ENCODE measurements at regions not wholly inside any gene's neighbourhood (a gene's known extent, or its start where the extent isn't known, plus 50 kb on each side); places are given as distances from the start of the nearest gene placed in this dataset.

GRCh38 chr2:215868846-215869543, 144.4 kb downstream of the MREG start:
- ATAC-seq (replicated peaks in 1 of 4) (no peak), DNase-seq (no peak)
- no peaks in the 10 kb centered on the region for H3K36me3 ChIP-seq (ENCODE audit: control insufficient read depth in 2 of 2, extremely low read depth in 1 of 2, insufficient read depth in 1 of 2, low read length in 1 of 2)
- Mint-ChIP-seq H3K4me1 (no peaks in the 10 kb centered on the region), H3K9me3 (no peaks in the 10 kb centered on the region), H3K4me3 (no peak overlapping the region), H3K36me3 (no peaks in the 10 kb centered on the region), H3K27me3 (peaks cover 11 to 16% of the 10 kb centered on the region in 2 donors), H3K27ac (no peak overlapping the region)
- H3K9me3 ChIP-seq = no peaks in the 10 kb centered on the region
- peaks cover 0 to 6% of the 10 kb centered on the region in 2 experiments for H3K27me3 ChIP-seq (replicated peaks in 1 of 2; ENCODE audit: control insufficient read depth in 2 of 2, extremely low read depth in 1 of 2, insufficient read depth in 2 of 2, low read length in 1 of 2)
- no peak overlapping the region for H3K4me3 ChIP-seq (ENCODE audit: control insufficient read depth in 1 of 2, extremely low read depth in 1 of 2, low read length in 1 of 2)
- H3K4me1 ChIP-seq (ENCODE audit: control insufficient read depth in 1 of 2, extremely low read depth in 1 of 2, insufficient read depth in 2 of 2, low read length in 2 of 2) = no peaks in the 10 kb centered on the region
- ChIA-PET POLR2A (no interaction called here), CTCF (no interaction called here)
- no peak overlapping the region for H3K27ac ChIP-seq (ENCODE audit: low read length)
- 100% methylated on average over 2 of the region's 4 CpGs for WGBS (ENCODE audit: insufficient coverage)

DNA sequence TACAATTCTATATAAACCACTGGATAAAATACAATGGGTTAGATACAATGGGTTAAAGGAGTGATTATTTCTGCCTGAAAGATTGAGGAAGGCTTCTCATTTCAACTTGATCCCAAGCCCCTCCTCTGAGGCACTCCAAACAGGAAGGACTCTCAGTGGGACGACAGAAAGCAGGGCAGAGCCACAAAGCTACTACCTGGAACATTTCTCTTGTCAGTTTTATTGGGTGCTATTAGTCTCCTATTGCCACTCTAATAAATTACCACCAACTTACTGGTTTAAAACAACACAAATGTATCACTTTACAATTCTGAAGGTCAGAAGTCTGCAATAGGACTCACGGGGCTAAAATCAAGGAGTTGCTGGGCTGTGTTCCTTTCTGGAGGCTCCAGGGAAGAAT, 146.7 kb downstream of the MREG start:
- peaks cover 0 to 6% of the 10 kb centered on the region in 2 experiments for H3K27me3 ChIP-seq (replicated peaks in 1 of 2; ENCODE audit: control insufficient read depth in 2 of 2, extremely low read depth in 1 of 2, insufficient read depth in 2 of 2, low read length in 1 of 2)
- H3K4me1 Mint-ChIP-seq = no peaks in the 10 kb centered on the region
- H3K36me3 ChIP-seq (ENCODE audit: control insufficient read depth in 2 of 2, extremely low read depth in 1 of 2, insufficient read depth in 1 of 2, low read length in 1 of 2) = no peaks in the 10 kb centered on the region
- no peak overlapping the region for H3K4me3 Mint-ChIP-seq
- POLR2A ChIA-PET = no interaction called here
- ATAC-seq (replicated peaks in 1 of 4) (no peak), DNase-seq (no peak)
- peaks cover 11% of the 10 kb centered on the region in 2 donors for H3K27me3 Mint-ChIP-seq
- H3K36me3 Mint-ChIP-seq = no peaks in the 10 kb centered on the region
- H3K4me1 ChIP-seq (ENCODE audit: control insufficient read depth in 1 of 2, extremely low read depth in 1 of 2, insufficient read depth in 2 of 2, low read length in 2 of 2) = no peaks in the 10 kb centered on the region
- H3K27ac Mint-ChIP-seq = no peak overlapping the region
- H3K9me3 ChIP-seq = no peaks in the 10 kb centered on the region
- no peak overlapping the region for H3K27ac ChIP-seq (ENCODE audit: low read length)
- CTCF ChIA-PET = no interaction called here
- no peaks in the 10 kb centered on the region for H3K9me3 Mint-ChIP-seq
- WGBS (ENCODE audit: insufficient coverage) = 90% methylated on average over 1 of the region's 2 CpGs
- H3K4me3 ChIP-seq (ENCODE audit: control insufficient read depth in 1 of 2, extremely low read depth in 1 of 2, low read length in 1 of 2) = no peak overlapping the region

GRCh38 chr2:215863687-215864086, 149.7 kb downstream of the MREG start:
- no peak overlapping the region for H3K4me3 Mint-ChIP-seq
- ChIA-PET POLR2A (no interaction called here), CTCF (no interaction called here)
- H3K4me1 Mint-ChIP-seq = no peaks in the 10 kb centered on the region
- WGBS (ENCODE audit: insufficient coverage) = 33% methylated on average over 1 of the region's 2 CpGs
- ATAC-seq (replicated peaks in 1 of 4) (no peak), DNase-seq (no peak)
- Histone ChIP-seq H3K9me3 (no peaks in the 10 kb centered on the region), H3K4me1 (ENCODE audit: control insufficient read depth in 1 of 2, extremely low read depth in 1 of 2, insufficient read depth in 2 of 2, low read length in 2 of 2) (no peaks in the 10 kb centered on the region), H3K27ac (ENCODE audit: low read length) (no peak overlapping the region), H3K27me3 (replicated peaks in 1 of 2; ENCODE audit: control insufficient read depth in 2 of 2, extremely low read depth in 1 of 2, insufficient read depth in 2 of 2, low read length in 1 of 2) (peaks cover 0 to 4% of the 10 kb centered on the region in 2 experiments), H3K4me3 (ENCODE audit: control insufficient read depth in 1 of 2, extremely low read depth in 1 of 2, low read length in 1 of 2) (no peak overlapping the region), H3K36me3 (ENCODE audit: control insufficient read depth in 2 of 2, extremely low read depth in 1 of 2, insufficient read depth in 1 of 2, low read length in 1 of 2) (no peaks in the 10 kb centered on the region)
- H3K27me3 Mint-ChIP-seq = peaks cover 11 to 13% of the 10 kb centered on the region in 2 donors
- no peaks in the 10 kb centered on the region for H3K36me3 Mint-ChIP-seq
- no peak overlapping the region for H3K27ac Mint-ChIP-seq
- H3K9me3 Mint-ChIP-seq = no peaks in the 10 kb centered on the region

GRCh38 chr2:215862351-215862771, 151.0 kb downstream of the MREG start:
- Histone ChIP-seq H3K27me3 (replicated peaks in 1 of 2; ENCODE audit: control insufficient read depth in 2 of 2, extremely low read depth in 1 of 2, insufficient read depth in 2 of 2, low read length in 1 of 2) (peaks cover 0 to 4% of the 10 kb centered on the region in 2 experiments), H3K36me3 (ENCODE audit: control insufficient read depth in 2 of 2, extremely low read depth in 1 of 2, insufficient read depth in 1 of 2, low read length in 1 of 2) (no peaks in the 10 kb centered on the region), H3K4me3 (ENCODE audit: control insufficient read depth in 1 of 2, extremely low read depth in 1 of 2, low read length in 1 of 2) (no peak overlapping the region), H3K9me3 (no peaks in the 10 kb centered on the region), H3K4me1 (ENCODE audit: control insufficient read depth in 1 of 2, extremely low read depth in 1 of 2, insufficient read depth in 2 of 2, low read length in 2 of 2) (no peaks in the 10 kb centered on the region), H3K27ac (ENCODE audit: low read length) (no peak overlapping the region)
- ATAC-seq (replicated peaks in 1 of 4) (no peak), DNase-seq (no peak)
- Mint-ChIP-seq H3K4me3 (no peak overlapping the region), H3K4me1 (no peaks in the 10 kb centered on the region), H3K27ac (no peak overlapping the region), H3K36me3 (no peaks in the 10 kb centered on the region), H3K27me3 (peaks cover 10 to 11% of the 10 kb centered on the region in 2 donors), H3K9me3 (no peaks in the 10 kb centered on the region)
- ChIA-PET CTCF (no interaction called here), POLR2A (no interaction called here)
- no CpG with 5 or more reads among the region's 3 CpGs for WGBS (ENCODE audit: insufficient coverage)

- POLR2A ChIA-PET = no interaction called here
- Histone ChIP-seq H3K9me3 (no peaks in the 10 kb centered on the region), H3K27me3 (replicated peaks in 1 of 2; ENCODE audit: control insufficient read depth in 2 of 2, extremely low read depth in 1 of 2, insufficient read depth in 2 of 2, low read length in 1 of 2) (peaks cover 0 to 4% of the 10 kb centered on the region in 2 experiments), H3K4me1 (ENCODE audit: control insufficient read depth in 1 of 2, extremely low read depth in 1 of 2, insufficient read depth in 2 of 2, low read length in 2 of 2) (no peaks in the 10 kb centered on the region), H3K27ac (ENCODE audit: low read length) (no peak overlapping the region), H3K4me3 (ENCODE audit: control insufficient read depth in 1 of 2, extremely low read depth in 1 of 2, low read length in 1 of 2) (no peak overlapping the region), H3K36me3 (ENCODE audit: control insufficient read depth in 2 of 2, extremely low read depth in 1 of 2, insufficient read depth in 1 of 2, low read length in 1 of 2) (no peaks in the 10 kb centered on the region)
- CTCF ChIA-PET = no interaction called here
- no peaks in the 10 kb centered on the region for H3K36me3 Mint-ChIP-seq
- peaks cover 7 to 10% of the 10 kb centered on the region in 2 donors for H3K27me3 Mint-ChIP-seq
- DNase-seq (no peak), ATAC-seq (replicated peaks in 1 of 4) (no peak)
- H3K4me3 Mint-ChIP-seq = no peak overlapping the region
- 50% methylated on average over 1 of the region's 5 CpGs for WGBS (ENCODE audit: insufficient coverage)
- no peaks in the 10 kb centered on the region for H3K9me3 Mint-ChIP-seq
- no peak overlapping the region for H3K27ac Mint-ChIP-seq
- H3K4me1 Mint-ChIP-seq = no peaks in the 10 kb centered on the region
Observed at GRCh38 chr2:215861607-215862350, 151.6 kb downstream of the MREG start.

DNA sequence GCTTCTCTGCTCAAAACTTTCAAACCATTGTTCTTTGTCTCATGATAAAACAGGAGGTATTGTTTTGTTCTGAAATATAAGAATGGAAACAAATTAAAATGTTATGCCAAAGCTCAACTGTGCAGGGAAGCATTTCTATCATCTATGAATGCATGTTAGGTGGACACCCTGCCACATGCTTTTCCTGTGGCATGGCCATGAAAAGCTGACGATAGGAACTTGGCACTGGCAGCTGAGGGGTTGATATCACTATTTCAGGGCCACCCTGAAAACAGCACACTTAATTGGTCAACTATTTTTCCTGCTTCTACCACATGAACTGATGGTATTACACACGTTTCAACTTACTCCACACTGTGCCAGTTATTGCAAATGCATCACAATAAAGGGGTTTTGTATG, 157.3 kb downstream of the MREG start:
- ChIA-PET POLR2A (no interaction called here), CTCF (no interaction called here)
- no peak overlapping the region for H3K27ac ChIP-seq (ENCODE audit: low read length)
- H3K4me3 Mint-ChIP-seq = no peak overlapping the region
- no peaks in the 10 kb centered on the region for H3K27me3 ChIP-seq (replicated peaks in 1 of 2; ENCODE audit: control insufficient read depth in 2 of 2, extremely low read depth in 1 of 2, insufficient read depth in 2 of 2, low read length in 1 of 2)
- no peaks in the 10 kb centered on the region for H3K4me1 ChIP-seq (ENCODE audit: control insufficient read depth in 1 of 2, extremely low read depth in 1 of 2, insufficient read depth in 2 of 2, low read length in 2 of 2)
- H3K36me3 ChIP-seq (ENCODE audit: control insufficient read depth in 2 of 2, extremely low read depth in 1 of 2, insufficient read depth in 1 of 2, low read length in 1 of 2) = no peaks in the 10 kb centered on the region
- ATAC-seq (replicated peaks in 1 of 4) = no peak
- peaks cover 0 to 15% of the 10 kb centered on the region in 2 donors for H3K27me3 Mint-ChIP-seq
- no peak overlapping the region for H3K27ac Mint-ChIP-seq
- no peaks in the 10 kb centered on the region for H3K9me3 ChIP-seq
- peaks cover 0 to 6% (median 0%) of the 10 kb centered on the region in 3 donors for H3K9me3 Mint-ChIP-seq
- WGBS (ENCODE audit: insufficient coverage) = no CpG with 5 or more reads among the region's 2 CpGs
- DNase-seq = no peak
- no peak overlapping the region for H3K4me3 ChIP-seq (ENCODE audit: control insufficient read depth in 1 of 2, extremely low read depth in 1 of 2, low read length in 1 of 2)
- no peaks in the 10 kb centered on the region for H3K4me1 Mint-ChIP-seq
- no peaks in the 10 kb centered on the region for H3K36me3 Mint-ChIP-seq

All from T-cell (primary cell).